Endothelial cell of umbilical vein (primary cell): ENCODE measurements at regions not wholly inside any gene's neighbourhood (a gene's known extent, or its start where the extent isn't known, plus 50 kb on each side); places are given as distances from the start of the nearest gene placed in this dataset.

Source experiments
- BruUV-seq: library from RNA; stranded (reverse); fragments of 400-500 nt; replicated peaks from 2 replicates; lab custom pipeline; 2021; lab: Mats Ljungman, UMichigan
- CTCF ChIA-PET: fragments of 300-600, 350-600 bp; sonication (Branson Sonifier 250); formaldehyde crosslinking; loops from one replicate; lab custom pipeline; 2021; ENCODE audit warnings: antibody characterized with exemption, inconsistent platforms; lab: Charles Lee
- POLR2A ChIA-PET: fragments of 300-600, 350-600 bp; sonication (Branson Sonifier 250); formaldehyde crosslinking; loops from one replicate; lab custom pipeline; 2021; ENCODE audit warnings: antibody characterized with exemption, inconsistent platforms; lab: Charles Lee
- DNase-seq: peaks from one replicate; pipeline ENCODE4 v3.0.0-alpha.2; 2011; ENCODE audit warnings: low read depth, low spot score
- FAIRE-seq: peaks from 2 replicates; lab custom pipeline; 2011; peaks lifted over from hg19 to GRCh38; lab: Jason Lieb, UNC
- H2AFZ ChIP-seq: 2 replicates; pipeline ENCODE4 v1.6.0; 2012; ENCODE audit warnings: low read depth, low read length, control low read depth, inconsistent platforms
- H3K27ac ChIP-seq: 2 replicates; pipeline ENCODE4 v1.5.1; 2011; ENCODE audit warnings: low read depth, mild to moderate bottlenecking, control low read depth, low read length, moderate library complexity; ENCODE audit not compliant: insufficient read depth
- H3K27me3 ChIP-seq, 2 experiments: 2 replicates each; pipeline versions ENCODE4 v1.6.0 to v1.6.1; 2011; ENCODE audit warnings: low read length in 2 of 2, mixed read lengths in 1 of 2; ENCODE audit not compliant: control insufficient read depth in 2 of 2, insufficient read depth in 2 of 2
- H3K36me3 ChIP-seq, 2 experiments: 2 replicates in 1 of 2; 3 replicates in 1 of 2; pipeline ENCODE4 v1.5.1; 2011; ENCODE audit warnings: low read length in 2 of 2, mild to moderate bottlenecking in 1 of 2, moderate library complexity in 1 of 2; ENCODE audit not compliant: control insufficient read depth in 2 of 2, insufficient read depth in 2 of 2; ENCODE audit errors: extremely low read depth in 1 of 2
- H3K4me1 ChIP-seq: 3 replicates; pipeline ENCODE4 v1.5.1; 2011; ENCODE audit warnings: mild to moderate bottlenecking, low read length; ENCODE audit not compliant: control insufficient read depth, insufficient read depth; ENCODE audit errors: extremely low read depth
- H3K4me2 ChIP-seq: 2 replicates; pipeline ENCODE4 v1.6.1; 2011; ENCODE audit warnings: low read length, control low read depth, mixed read lengths; ENCODE audit not compliant: insufficient read depth
- H3K4me3 ChIP-seq, 3 experiments: fragments of 200-600 bp in 1 of 3; sonication (generic), shearing (Covaris generic) in 1 of 3; replicated peaks in 1 of 3; 2 replicates each; pipeline ENCODE4 v1.5.1; 2011 to 2016; ENCODE audit warnings: control low read depth in 3 of 3, low read length in 3 of 3, mild to moderate bottlenecking in 2 of 3, inconsistent platforms in 1 of 3, low read depth in 1 of 3, moderate library complexity in 1 of 3; ENCODE audit not compliant: insufficient read depth in 1 of 3
- H3K79me2 ChIP-seq: 2 replicates; pipeline ENCODE4 v1.6.0; 2012; ENCODE audit warnings: low read length, inconsistent platforms; ENCODE audit not compliant: control insufficient read depth, insufficient read depth
- H3K9ac ChIP-seq: replicated peaks from 2 replicates; pipeline ENCODE3; 2011; ENCODE audit warnings: low read length, control low read depth; ENCODE audit not compliant: insufficient read depth; ENCODE audit errors: extremely low read depth
- H3K9me1 ChIP-seq: replicated peaks from 3 replicates; pipeline ENCODE4 v1.6.0; 2011; ENCODE audit warnings: mild to moderate bottlenecking, low read length; ENCODE audit not compliant: control insufficient read depth, insufficient read depth; ENCODE audit errors: extremely low read depth
- H3K9me3 ChIP-seq: replicated peaks from 2 replicates; pipeline ENCODE4 v1.5.1; 2012; ENCODE audit warnings: low read length, inconsistent platforms; ENCODE audit not compliant: control insufficient read depth, insufficient read depth
- H4K20me1 ChIP-seq: replicated peaks from 2 replicates; pipeline ENCODE3; 2011; ENCODE audit warnings: mild to moderate bottlenecking, low read length; ENCODE audit not compliant: control insufficient read depth, insufficient read depth; ENCODE audit errors: extremely low read depth
- EZH2 ChIP-seq: IDR thresholded peaks from 2 replicates; pipeline ENCODE4 v1.6.1; 2012; ENCODE audit warnings: borderline replicate concordance, low read depth, mild to moderate bottlenecking, moderate library complexity, low read length, inconsistent platforms; ENCODE audit not compliant: severe bottlenecking
- FOS ChIP-seq: IDR thresholded peaks from 2 replicates; pipeline ENCODE4 v1.6.1; 2011; ENCODE audit warnings: mild to moderate bottlenecking, low read length, moderate library complexity, borderline replicate concordance; ENCODE audit not compliant: insufficient read depth
- GATA2 ChIP-seq: IDR thresholded peaks from 2 replicates; pipeline ENCODE4 v1.7.0; 2011; ENCODE audit warnings: low read depth, mild to moderate bottlenecking, moderate library complexity, mixed read lengths, low read length; ENCODE audit not compliant: insufficient read length, insufficient read depth
- JUN ChIP-seq: IDR thresholded peaks from 2 replicates; pipeline ENCODE4 v1.6.1; 2011; ENCODE audit warnings: borderline replicate concordance, low read depth; ENCODE audit not compliant: insufficient read length, insufficient read depth
- MYC ChIP-seq: IDR thresholded peaks from one replicate; pipeline ENCODE4 v1.6.1; 2011; ENCODE audit warnings: mild to moderate bottlenecking, low read depth, low read length
- POLR2A ChIP-seq: IDR thresholded peaks from 2 replicates; pipeline ENCODE4 v1.6.1; 2012; ENCODE audit warnings: low read depth, mild to moderate bottlenecking, control low read depth, low read length
- POLR2AphosphoS5 ChIP-seq: IDR thresholded peaks from 2 replicates; pipeline ENCODE4 v1.6.1; 2012; ENCODE audit warnings: low read depth, mild to moderate bottlenecking, control low read depth, low read length, moderate library complexity; ENCODE audit not compliant: insufficient read depth
- dilution Hi-C: fragments of 300-500 bp; cut with MboI; formaldehyde crosslinking; loops from one replicate; pipeline ENCODE4 v1.15.0; 2019; ENCODE audit warnings: low sequenced_read_pairs; ENCODE audit not compliant: extremely low pct_ligation_motif_present
- intact Hi-C: fragments of 100-400 bp; cut with micrococcal nuclease; formaldehyde crosslinking; loops from one replicate; pipeline ENCODE4 v1.10.0; 2022
- TF ChIP-seq, protein P1 (sequence below): IDR thresholded peaks from 2 replicates; pipeline ENCODE4 v1.6.1; 2011; ENCODE audit not compliant: insufficient read depth, insufficient read length
- TF ChIP-seq, protein P2 (sequence below), 2 donors: IDR thresholded peaks; 1 replicate in 1 of 2; 2 replicates in 1 of 2; pipeline ENCODE4 v1.5.1; 2011; ENCODE audit warnings: low read length in 2 of 2, mild to moderate bottlenecking in 2 of 2, moderate library complexity in 2 of 2, control low read depth in 1 of 2, inconsistent platforms in 1 of 2, low read depth in 1 of 2; ENCODE audit not compliant: insufficient read depth in 1 of 2; ENCODE audit errors: extremely low read depth in 1 of 2

DNA sequence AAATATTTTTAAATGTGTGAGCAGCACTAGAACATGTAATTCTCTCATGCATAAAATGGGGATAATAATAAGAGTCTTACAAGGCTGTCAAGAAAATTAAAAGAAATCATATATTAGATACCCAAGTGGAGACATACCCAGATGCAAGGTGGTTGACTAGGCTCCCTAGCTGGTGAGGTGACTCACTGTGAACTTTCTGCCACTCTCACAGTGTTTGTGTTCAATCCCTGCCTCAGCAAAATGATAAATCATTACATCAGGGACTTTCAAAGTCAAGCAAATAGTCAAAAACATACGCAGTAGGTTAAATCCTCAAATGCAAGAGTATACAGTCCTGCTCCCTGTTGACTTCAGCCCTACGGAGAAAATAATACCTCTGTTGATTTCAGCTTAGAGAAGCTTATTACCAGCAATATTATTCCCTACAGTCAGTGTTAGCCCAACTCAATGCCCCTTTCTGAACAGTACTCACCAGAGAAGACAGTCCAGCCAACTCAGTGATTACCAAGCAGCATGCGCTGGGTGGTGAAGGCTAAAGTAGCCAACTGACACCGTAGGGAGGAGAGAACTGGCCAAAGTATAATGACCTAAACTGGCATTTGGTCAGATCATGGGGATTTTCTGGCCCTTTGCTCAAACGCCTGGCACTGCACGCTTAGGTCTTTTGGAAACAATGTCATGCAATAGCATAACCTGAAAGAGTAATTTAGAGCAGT lies 73.1 kb upstream of the BARX2 start:
- Histone ChIP-seq H3K9ac (no peak overlapping the region), H3K4me1 (no peaks in the 10 kb centered on the region), H2AFZ (no peak overlapping the region), H3K36me3 (no peaks in the 10 kb centered on the region), H3K9me1 (no peaks in the 10 kb centered on the region), H3K9me3 (no peaks in the 10 kb centered on the region), H3K27me3 (peaks cover 0 to 3% of the 10 kb centered on the region in 2 experiments), H3K4me3 (no peak overlapping the region), H4K20me1 (no peaks in the 10 kb centered on the region), H3K27ac (no peak overlapping the region), H3K79me2 (no peaks in the 10 kb centered on the region), H3K4me2 (no peak overlapping the region)
- dilution Hi-C loops: no loop called here
- CTCF ChIA-PET: no interaction called here
- BruUV-seq: no TSS peak
- POLR2A ChIA-PET: no interaction called here
- FAIRE-seq (no peak), DNase-seq (no peak)
- TF ChIP-seq, protein P1, sequence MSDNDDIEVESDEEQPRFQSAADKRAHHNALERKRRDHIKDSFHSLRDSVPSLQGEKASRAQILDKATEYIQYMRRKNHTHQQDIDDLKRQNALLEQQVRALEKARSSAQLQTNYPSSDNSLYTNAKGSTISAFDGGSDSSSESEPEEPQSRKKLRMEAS: no peak
- TF ChIP-seq JUN (no peak), MYC (no peak), EZH2 (no peak), GATA2 (no peak), POLR2A (no peak), FOS (no peak), POLR2AphosphoS5 (no peak)
- TF ChIP-seq, protein P2, sequence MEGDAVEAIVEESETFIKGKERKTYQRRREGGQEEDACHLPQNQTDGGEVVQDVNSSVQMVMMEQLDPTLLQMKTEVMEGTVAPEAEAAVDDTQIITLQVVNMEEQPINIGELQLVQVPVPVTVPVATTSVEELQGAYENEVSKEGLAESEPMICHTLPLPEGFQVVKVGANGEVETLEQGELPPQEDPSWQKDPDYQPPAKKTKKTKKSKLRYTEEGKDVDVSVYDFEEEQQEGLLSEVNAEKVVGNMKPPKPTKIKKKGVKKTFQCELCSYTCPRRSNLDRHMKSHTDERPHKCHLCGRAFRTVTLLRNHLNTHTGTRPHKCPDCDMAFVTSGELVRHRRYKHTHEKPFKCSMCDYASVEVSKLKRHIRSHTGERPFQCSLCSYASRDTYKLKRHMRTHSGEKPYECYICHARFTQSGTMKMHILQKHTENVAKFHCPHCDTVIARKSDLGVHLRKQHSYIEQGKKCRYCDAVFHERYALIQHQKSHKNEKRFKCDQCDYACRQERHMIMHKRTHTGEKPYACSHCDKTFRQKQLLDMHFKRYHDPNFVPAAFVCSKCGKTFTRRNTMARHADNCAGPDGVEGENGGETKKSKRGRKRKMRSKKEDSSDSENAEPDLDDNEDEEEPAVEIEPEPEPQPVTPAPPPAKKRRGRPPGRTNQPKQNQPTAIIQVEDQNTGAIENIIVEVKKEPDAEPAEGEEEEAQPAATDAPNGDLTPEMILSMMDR (IDR thresholded peaks at IDR 0.05; ENCODE audit: extremely low read depth in 1 of 2, insufficient read depth in 1 of 2, low read depth in 1 of 2, low read length in 2 of 2): no peak
- intact Hi-C loops: no loop called here
